Hepatocyte (in vitro differentiated cells): ENCODE measurements at regions not wholly inside any gene's neighbourhood (a gene's known extent, or its start where the extent isn't known, plus 50 kb on each side); places are given as distances from the start of the nearest gene placed in this dataset.

Experiments
- EZH2 ChIP-seq: fragments of 200-600 bp; sonication (generic); IDR thresholded peaks from 2 replicates; pipeline ENCODE4 v1.6.1; 2016; ENCODE audit warnings: antibody characterized with exemption, mild to moderate bottlenecking, borderline replicate concordance
- EZH2phosphoT487 ChIP-seq: fragments of 200-600 bp; sonication (generic); IDR thresholded peaks from one replicate; pipeline ENCODE4 v1.6.1; 2018; ENCODE audit warnings: antibody characterized with exemption, mild to moderate bottlenecking, low read depth, moderate library complexity; ENCODE audit not compliant: unreplicated experiment, severe bottlenecking
- TF ChIP-seq, protein P1 (sequence below): fragments of 200-600 bp; sonication (generic); IDR thresholded peaks from 2 replicates; pipeline ENCODE4 v1.5.1; 2016; ENCODE audit warnings: antibody characterized with exemption, mild to moderate bottlenecking; ENCODE audit not compliant: poor library complexity

DNA sequence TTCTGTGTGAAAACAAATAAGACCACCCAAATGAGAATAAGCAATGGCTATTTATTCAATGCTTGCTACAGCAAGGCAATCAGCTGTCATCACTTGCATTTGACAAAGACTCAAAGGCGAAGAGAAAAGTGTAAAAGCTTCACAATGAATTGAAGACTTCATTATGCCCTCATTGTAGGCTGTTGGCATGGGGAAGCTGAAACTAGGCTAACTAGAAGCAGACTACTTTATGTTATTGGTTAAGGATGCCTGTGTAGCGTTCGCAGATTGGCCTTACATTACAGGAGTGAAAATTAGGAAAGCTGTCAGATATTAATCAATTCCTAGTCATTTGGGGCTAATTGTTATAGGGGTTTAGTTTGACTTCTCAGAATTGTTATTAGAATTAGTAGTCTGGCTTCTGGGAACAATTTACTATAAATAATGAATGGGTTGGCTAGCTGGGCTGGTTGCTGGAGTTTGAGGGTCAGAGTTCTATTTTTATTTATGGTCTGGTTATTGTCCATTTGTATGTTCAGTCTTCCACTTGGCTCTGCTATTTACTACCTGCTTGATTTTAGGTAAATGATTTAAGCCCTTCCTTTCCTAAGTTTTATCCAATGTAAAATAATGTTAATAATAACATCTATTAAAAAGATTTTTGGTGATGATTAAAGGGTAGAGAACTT is 437.2 kb upstream of the SYT4 start:
- TF ChIP-seq, protein P1, sequence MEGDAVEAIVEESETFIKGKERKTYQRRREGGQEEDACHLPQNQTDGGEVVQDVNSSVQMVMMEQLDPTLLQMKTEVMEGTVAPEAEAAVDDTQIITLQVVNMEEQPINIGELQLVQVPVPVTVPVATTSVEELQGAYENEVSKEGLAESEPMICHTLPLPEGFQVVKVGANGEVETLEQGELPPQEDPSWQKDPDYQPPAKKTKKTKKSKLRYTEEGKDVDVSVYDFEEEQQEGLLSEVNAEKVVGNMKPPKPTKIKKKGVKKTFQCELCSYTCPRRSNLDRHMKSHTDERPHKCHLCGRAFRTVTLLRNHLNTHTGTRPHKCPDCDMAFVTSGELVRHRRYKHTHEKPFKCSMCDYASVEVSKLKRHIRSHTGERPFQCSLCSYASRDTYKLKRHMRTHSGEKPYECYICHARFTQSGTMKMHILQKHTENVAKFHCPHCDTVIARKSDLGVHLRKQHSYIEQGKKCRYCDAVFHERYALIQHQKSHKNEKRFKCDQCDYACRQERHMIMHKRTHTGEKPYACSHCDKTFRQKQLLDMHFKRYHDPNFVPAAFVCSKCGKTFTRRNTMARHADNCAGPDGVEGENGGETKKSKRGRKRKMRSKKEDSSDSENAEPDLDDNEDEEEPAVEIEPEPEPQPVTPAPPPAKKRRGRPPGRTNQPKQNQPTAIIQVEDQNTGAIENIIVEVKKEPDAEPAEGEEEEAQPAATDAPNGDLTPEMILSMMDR, result no peak
- TF ChIP-seq EZH2phosphoT487, result no peak
- no peak for TF ChIP-seq EZH2
